LNCAP (cell line): ENCODE measurements at regions not wholly inside any gene's neighbourhood (a gene's known extent, or its start where the extent isn't known, plus 50 kb on each side); places are given as distances from the start of the nearest gene placed in this dataset.

Experiments used
- CTCF ChIP-seq: fragments of 450-650 bp; IDR thresholded peaks from 2 replicates; pipeline ENCODE4 v1.5.1; 2017; ENCODE audit warnings: mild to moderate bottlenecking

DNA sequence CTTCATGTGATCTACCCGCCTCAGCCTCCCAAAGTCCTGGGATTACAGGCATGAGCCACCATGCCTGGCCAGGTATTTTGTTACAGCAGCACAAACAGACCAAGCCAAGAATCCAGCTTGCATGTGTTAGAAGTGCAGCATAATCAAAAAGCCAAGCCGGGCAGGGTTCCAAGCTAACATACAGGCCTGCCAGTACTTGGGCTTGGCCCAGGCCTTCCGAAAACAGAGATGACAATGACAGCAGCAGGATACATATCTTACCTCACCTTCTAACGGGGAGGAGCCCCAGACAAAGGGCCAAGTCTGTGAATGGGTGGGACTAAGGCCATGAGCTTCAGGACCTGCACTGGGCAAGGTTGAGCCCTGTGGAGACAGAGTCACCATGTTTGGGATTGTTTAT lies 91.4 kb upstream of the ZNF462 start:
- no peak for TF ChIP-seq CTCF

DNA sequence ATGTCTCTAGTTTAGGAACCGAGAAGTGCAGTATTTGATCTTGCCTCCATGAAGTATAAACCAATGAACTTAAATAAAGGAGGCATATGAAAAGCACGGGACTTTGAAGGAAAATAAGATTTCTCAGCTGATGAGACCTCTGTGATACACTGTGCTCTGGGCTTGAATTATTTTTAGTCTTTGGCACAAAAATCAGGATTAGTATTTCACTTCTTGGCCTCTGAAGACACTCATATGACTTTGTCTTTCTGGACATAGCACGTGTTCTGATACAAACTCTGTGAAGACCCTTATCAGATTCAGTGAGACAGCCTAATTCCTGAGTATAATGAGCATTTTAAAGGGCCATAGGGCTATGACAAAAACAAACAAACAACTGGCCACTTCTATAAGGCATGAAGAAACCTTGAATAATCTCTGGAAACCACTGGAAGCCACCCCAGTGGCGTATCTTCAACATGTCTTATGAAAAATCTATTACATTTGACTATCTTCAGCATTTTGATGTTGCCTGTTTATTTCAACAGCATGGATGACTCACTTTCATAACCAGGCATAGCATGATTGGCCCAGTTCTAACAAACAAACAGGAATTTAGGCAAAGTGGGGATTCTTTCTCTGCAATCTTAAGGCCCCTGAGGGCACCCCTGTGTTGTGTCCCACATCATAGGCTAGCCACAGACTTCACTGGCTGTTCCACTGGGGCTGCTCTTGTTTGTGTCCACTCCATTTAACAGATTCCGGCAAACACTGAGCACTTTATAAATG lies 90.3 kb upstream of the ZNF462 start:
- TF ChIP-seq CTCF: no peak

DNA sequence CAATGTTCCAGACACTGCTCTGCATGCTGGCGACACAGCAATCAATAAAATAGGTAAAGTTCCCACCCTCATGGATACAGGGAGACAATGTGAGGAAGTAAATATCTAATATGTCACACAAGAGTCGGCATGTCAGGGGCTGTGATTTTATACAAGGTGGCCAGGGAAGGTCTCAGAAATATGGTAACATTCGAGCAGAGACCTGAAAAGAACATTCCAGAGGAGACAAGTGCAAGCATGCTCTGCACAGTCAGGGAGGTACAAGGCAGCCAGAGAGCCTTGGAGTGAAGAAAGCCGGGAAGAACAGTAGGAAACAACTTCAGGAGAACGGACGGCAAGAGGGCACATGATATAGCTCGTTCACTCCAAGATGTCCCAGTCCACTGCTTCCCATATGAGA lies 89.2 kb upstream of the ZNF462 start:
- no peak for TF ChIP-seq CTCF

DNA sequence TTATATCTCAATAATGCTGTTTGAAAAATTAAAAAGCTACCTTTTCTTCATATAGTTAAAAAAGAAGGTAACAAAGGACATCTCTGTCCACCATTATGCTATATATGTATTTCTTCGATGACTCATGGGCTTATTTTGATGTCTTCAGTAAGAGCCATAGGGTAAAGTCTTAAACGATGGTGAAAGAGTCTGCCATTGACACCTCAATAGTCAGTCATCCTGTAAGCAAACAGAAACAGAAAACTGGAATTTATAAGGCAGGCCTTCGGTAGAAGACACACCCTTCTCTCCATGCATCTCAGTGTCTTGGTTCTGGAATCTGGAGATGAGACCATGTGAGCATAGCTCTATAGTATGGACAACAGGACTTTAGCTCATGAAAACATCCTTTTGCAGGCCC lies 87.0 kb upstream of the ZNF462 start:
- no peak for TF ChIP-seq CTCF

GRCh38 chr9:106779796-106780195 lies 83.2 kb upstream of the ZNF462 start:
- TF ChIP-seq CTCF: no peak

DNA sequence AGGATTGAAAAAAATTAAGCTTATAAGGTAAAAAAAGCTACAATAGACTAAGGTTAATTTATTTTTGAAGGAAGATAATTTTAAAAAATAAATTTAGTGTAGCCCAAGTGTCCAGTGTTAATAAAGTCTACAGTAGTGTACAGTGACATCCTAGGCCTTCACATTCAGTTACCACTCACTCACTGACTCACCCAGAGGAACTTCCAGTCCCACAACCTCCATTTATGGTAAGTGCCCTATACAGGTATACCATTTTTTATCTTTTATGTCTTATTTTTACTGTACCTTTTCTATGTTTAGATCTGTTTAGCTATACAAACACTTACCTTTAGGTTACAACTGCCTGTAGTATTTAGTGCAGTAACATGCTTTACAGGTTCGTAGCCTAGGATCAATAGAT lies 79.8 kb upstream of the ZNF462 start:
- no peak for TF ChIP-seq CTCF

GRCh38 chr9:106784076-106784475 lies 78.9 kb upstream of the ZNF462 start:
- TF ChIP-seq CTCF: no peak

DNA sequence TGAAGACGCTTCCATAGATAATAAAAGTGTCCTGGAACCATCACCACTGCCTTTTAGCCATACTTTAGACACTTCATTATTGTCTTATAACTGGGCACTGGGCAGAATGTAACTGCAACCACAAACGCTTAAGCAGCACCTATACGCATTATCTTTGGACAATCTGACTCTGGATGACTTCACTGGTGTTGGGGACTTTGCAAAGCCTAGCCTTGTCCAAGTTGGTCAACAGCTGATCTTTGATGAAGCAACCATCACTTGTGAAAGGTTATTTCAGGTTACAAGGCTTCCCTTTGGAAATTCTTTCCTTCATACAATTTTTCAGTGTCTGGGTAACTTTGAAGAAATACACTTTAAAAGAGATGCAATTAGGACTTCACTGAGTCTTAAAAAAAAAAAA lies 77.8 kb upstream of the ZNF462 start:
- no peak for TF ChIP-seq CTCF
